Neural progenitor cell (in vitro differentiated cells): ENCODE measurements at regions not wholly inside any gene's neighbourhood (a gene's known extent, or its start where the extent isn't known, plus 50 kb on each side); places are given as distances from the start of the nearest gene placed in this dataset.

Experiments
- DNase-seq: peaks from one replicate; pipeline ENCODE4 v3.0.0-alpha.2; 2016; ENCODE audit warnings: low spot score
- H2AFZ ChIP-seq: fragments of 200-600 bp; sonication (generic); replicated peaks from 2 replicates; pipeline ENCODE4 v1.6.1; 2016; ENCODE audit warnings: antibody characterized with exemption
- H3F3A ChIP-seq: fragments of 200-600 bp; sonication (generic); 2 replicates; pipeline ENCODE4 v1.6.1; 2016; ENCODE audit warnings: antibody characterized with exemption, low read depth
- H3K27ac ChIP-seq: fragments of 200-600 bp; sonication (generic); 2 replicates; pipeline ENCODE4 v1.5.1; 2016; ENCODE audit warnings: mild to moderate bottlenecking
- H3K27me3 ChIP-seq: fragments of 200-600 bp; sonication (generic); 2 replicates; pipeline ENCODE4 v1.6.1; 2016; ENCODE audit warnings: mild to moderate bottlenecking, moderate library complexity
- H3K36me3 ChIP-seq: fragments of 200-600 bp; sonication (generic); 2 replicates; pipeline ENCODE4 v1.5.1; 2016
- H3K4me1 ChIP-seq: fragments of 200-600 bp; sonication (generic); 2 replicates; pipeline ENCODE4 v1.6.1; 2016; ENCODE audit warnings: mixed run types
- H3K4me2 ChIP-seq: fragments of 200-600 bp; sonication (generic); 2 replicates; pipeline ENCODE4 v1.6.1; 2016
- H3K4me3 ChIP-seq: fragments of 200-600 bp; sonication (generic); 2 replicates; pipeline ENCODE4 v1.5.1; 2016
- H3K79me2 ChIP-seq: fragments of 200-600 bp; sonication (generic); 2 replicates; pipeline ENCODE4 v1.6.1; 2016; ENCODE audit warnings: low read depth
- H3K9ac ChIP-seq: fragments of 200-600 bp; sonication (generic); 2 replicates; pipeline ENCODE4 v1.6.1; 2016
- H3K9me3 ChIP-seq: fragments of 200-600 bp; sonication (generic); 2 replicates; pipeline ENCODE4 v1.5.1; 2016; ENCODE audit warnings: low read depth
- H4K20me1 ChIP-seq: fragments of 200-600 bp; sonication (generic); 2 replicates; pipeline ENCODE4 v1.6.1; 2016; ENCODE audit warnings: low read depth
- H3K27ac Mint-ChIP-seq: 3 replicates; pipeline ENCODE4 v1.8.0; 2021; ENCODE audit warnings: mixed read lengths
- H3K27me3 Mint-ChIP-seq: 2 replicates; pipeline ENCODE4 v1.8.0; 2022; ENCODE audit warnings: low read depth, mild to moderate bottlenecking, inconsistent platforms, moderate library complexity, mixed read lengths; ENCODE audit not compliant: insufficient read depth
- H3K36me3 Mint-ChIP-seq: 3 replicates; pipeline ENCODE4 v1.8.0; 2021; ENCODE audit warnings: mixed read lengths
- H3K4me1 Mint-ChIP-seq: 3 replicates; pipeline ENCODE4 v1.8.0; 2021; ENCODE audit warnings: mixed read lengths
- H3K4me3 Mint-ChIP-seq: 3 replicates; pipeline ENCODE4 v1.8.0; 2021; ENCODE audit warnings: mild to moderate bottlenecking, moderate library complexity, mixed read lengths
- H3K9me3 Mint-ChIP-seq: 3 replicates; pipeline ENCODE4 v1.8.0; 2020; ENCODE audit warnings: mixed read lengths
- EZH2 ChIP-seq: fragments of 200-600 bp; sonication (generic); IDR thresholded peaks from 2 replicates; pipeline ENCODE4 v1.6.1; 2017; ENCODE audit warnings: antibody characterized with exemption, mild to moderate bottlenecking, moderate library complexity
- EZH2phosphoT487 ChIP-seq: fragments of 200-600 bp; sonication (generic); IDR thresholded peaks from 2 replicates; pipeline ENCODE4 v1.6.1; 2017; ENCODE audit warnings: antibody characterized with exemption
- TF ChIP-seq, protein P1 (sequence below): fragments of 200-600 bp; sonication (generic); IDR thresholded peaks from 2 replicates; pipeline ENCODE4 v1.5.1; 2017; ENCODE audit warnings: antibody characterized with exemption, mild to moderate bottlenecking

DNA sequence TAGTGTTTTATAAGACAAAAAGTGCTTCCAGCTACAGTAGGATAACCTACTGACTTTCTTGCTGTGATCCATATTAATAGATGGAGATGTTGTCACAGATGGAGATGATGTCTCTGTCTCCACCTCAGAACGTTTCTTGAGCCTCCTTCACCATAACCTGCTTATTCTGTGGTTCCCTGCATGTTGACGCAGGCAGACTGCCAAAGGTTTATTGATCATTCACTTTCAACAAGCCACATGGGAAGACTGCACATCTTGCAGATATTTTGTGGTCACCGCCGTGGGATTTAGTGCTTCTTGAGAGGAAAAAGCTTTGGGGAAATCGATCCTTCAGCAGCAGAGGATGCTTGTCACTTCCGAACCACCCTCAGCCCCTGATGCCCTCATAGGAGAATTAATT lies 943.0 kb upstream of the PRKX start:
- Mint-ChIP-seq H3K27ac (no peak overlapping the region), H3K9me3 (peaks cover 9% of the 10 kb centered on the region), H3K27me3 (peaks cover 5% of the 10 kb centered on the region), H3K36me3 (peaks cover 5% of the 10 kb centered on the region), H3K4me3 (no peak overlapping the region), H3K4me1 (no peaks in the 10 kb centered on the region)
- Histone ChIP-seq H3K27ac (no peak overlapping the region), H3K9ac (no peak overlapping the region), H3K9me3 (peaks cover 8% of the 10 kb centered on the region), H3K79me2 (no peaks in the 10 kb centered on the region), H4K20me1 (no peaks in the 10 kb centered on the region), H3K4me3 (no peak overlapping the region), H3F3A (no peaks in the 10 kb centered on the region), H3K27me3 (no peaks in the 10 kb centered on the region), H3K36me3 (no peaks in the 10 kb centered on the region), H2AFZ (no peak overlapping the region), H3K4me2 (no peak overlapping the region), H3K4me1 (no peaks in the 10 kb centered on the region)
- DNase-seq, result no peak
- TF ChIP-seq, protein P1, sequence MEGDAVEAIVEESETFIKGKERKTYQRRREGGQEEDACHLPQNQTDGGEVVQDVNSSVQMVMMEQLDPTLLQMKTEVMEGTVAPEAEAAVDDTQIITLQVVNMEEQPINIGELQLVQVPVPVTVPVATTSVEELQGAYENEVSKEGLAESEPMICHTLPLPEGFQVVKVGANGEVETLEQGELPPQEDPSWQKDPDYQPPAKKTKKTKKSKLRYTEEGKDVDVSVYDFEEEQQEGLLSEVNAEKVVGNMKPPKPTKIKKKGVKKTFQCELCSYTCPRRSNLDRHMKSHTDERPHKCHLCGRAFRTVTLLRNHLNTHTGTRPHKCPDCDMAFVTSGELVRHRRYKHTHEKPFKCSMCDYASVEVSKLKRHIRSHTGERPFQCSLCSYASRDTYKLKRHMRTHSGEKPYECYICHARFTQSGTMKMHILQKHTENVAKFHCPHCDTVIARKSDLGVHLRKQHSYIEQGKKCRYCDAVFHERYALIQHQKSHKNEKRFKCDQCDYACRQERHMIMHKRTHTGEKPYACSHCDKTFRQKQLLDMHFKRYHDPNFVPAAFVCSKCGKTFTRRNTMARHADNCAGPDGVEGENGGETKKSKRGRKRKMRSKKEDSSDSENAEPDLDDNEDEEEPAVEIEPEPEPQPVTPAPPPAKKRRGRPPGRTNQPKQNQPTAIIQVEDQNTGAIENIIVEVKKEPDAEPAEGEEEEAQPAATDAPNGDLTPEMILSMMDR, result no peak
- TF ChIP-seq EZH2, result no peak
- TF ChIP-seq EZH2phosphoT487, result no peak

DNA sequence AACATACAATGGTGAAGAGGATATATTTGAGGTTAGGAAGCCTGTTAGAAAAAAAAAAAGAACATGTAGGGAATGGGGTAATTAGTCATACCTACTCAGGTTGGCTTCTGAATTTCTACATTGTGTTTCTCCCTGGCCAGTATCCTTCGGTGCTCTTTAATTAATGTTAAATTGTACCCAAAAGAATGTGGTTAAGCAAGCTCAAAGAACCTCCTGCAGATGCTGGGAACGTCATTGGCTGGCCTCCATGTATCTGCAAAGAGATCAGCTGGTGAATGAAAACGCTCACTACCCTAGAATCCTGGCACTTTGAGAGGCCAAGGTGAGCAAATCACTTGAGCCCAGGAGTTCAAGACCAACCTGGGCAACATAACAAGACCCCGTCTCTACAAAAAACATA lies 942.3 kb upstream of the PRKX start:
- TF ChIP-seq, protein P1, result no peak
- TF ChIP-seq EZH2phosphoT487 (no peak), EZH2 (no peak)
- H3K27ac Mint-ChIP-seq, result no peak overlapping the region
- H3K4me3 Mint-ChIP-seq, result no peak overlapping the region
- Histone ChIP-seq H3F3A (no peaks in the 10 kb centered on the region), H4K20me1 (no peaks in the 10 kb centered on the region), H3K79me2 (no peaks in the 10 kb centered on the region), H3K4me3 (no peak overlapping the region), H3K9me3 (peaks cover 5% of the 10 kb centered on the region), H3K9ac (no peak overlapping the region), H3K36me3 (no peaks in the 10 kb centered on the region), H3K27ac (no peak overlapping the region), H3K4me1 (no peaks in the 10 kb centered on the region), H2AFZ (no peak overlapping the region), H3K4me2 (no peak overlapping the region), H3K27me3 (no peaks in the 10 kb centered on the region)
- peaks cover 5% of the 10 kb centered on the region for H3K36me3 Mint-ChIP-seq
- H3K9me3 Mint-ChIP-seq, result peaks cover 6% of the 10 kb centered on the region
- peaks cover 5% of the 10 kb centered on the region for H3K27me3 Mint-ChIP-seq
- H3K4me1 Mint-ChIP-seq, result no peaks in the 10 kb centered on the region
- DNase-seq, result no peak

DNA sequence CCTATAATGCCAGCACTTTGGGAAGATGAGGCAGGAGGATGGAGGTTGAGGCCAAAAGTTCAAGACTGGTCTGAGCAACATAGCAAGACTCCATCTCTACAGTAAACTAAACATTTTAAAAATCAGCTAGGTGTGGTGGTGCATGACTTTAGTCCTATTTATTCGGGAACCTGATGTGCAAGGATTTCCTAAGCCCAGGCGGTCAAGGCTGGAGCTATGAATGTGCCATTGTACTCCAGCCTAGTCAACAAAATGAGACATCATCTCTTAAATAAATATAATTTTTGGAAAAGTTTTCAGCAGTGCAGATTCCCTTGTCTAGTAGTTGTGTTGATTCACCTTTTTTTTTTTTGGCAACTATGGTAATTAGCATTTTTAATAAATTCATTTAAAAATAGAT lies 928.7 kb upstream of the PRKX start:
- Histone ChIP-seq H3K27ac (no peak overlapping the region), H4K20me1 (no peaks in the 10 kb centered on the region), H3K4me3 (no peak overlapping the region), H3K79me2 (no peaks in the 10 kb centered on the region), H3K27me3 (no peaks in the 10 kb centered on the region), H3K9me3 (no peaks in the 10 kb centered on the region), H3F3A (no peaks in the 10 kb centered on the region), H2AFZ (no peak overlapping the region), H3K9ac (no peak overlapping the region), H3K36me3 (no peaks in the 10 kb centered on the region), H3K4me1 (no peaks in the 10 kb centered on the region), H3K4me2 (no peak overlapping the region)
- Mint-ChIP-seq H3K27ac (no peak overlapping the region), H3K27me3 (peaks cover 2% of the 10 kb centered on the region), H3K9me3 (peaks cover 11% of the 10 kb centered on the region), H3K4me1 (peaks cover 6% of the 10 kb centered on the region), H3K4me3 (no peak overlapping the region), H3K36me3 (no peaks in the 10 kb centered on the region)
- DNase-seq, result no peak
- TF ChIP-seq EZH2phosphoT487, result no peak
- TF ChIP-seq EZH2, result no peak
- TF ChIP-seq, protein P1, result no peak

DNA sequence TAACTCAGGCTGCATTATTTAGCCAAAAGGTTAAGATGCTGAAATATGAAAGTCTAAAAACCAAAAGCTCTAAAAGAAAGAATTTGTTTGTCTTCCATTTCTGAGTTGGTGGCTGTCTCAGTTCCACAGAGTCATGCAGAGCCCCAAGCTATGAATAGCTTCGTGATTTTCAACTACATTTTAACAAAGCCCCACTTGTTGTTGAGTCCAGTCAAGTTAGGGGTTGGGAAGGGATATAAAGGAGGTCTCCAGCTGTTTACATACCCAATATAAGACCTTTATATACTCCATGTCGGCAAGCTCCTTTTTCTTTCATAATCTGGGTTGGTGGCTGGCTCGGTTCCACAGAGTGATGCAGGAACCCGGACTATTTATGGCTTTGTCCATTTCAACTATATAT lies 924.6 kb upstream of the PRKX start:
- DNase-seq, result no peak
- Histone ChIP-seq H3K79me2 (no peaks in the 10 kb centered on the region), H3K27ac (no peak overlapping the region), H4K20me1 (no peaks in the 10 kb centered on the region), H3K9ac (no peak overlapping the region), H2AFZ (no peak overlapping the region), H3K4me1 (no peaks in the 10 kb centered on the region), H3K27me3 (no peaks in the 10 kb centered on the region), H3K4me3 (no peak overlapping the region), H3F3A (no peaks in the 10 kb centered on the region), H3K36me3 (no peaks in the 10 kb centered on the region), H3K4me2 (no peak overlapping the region), H3K9me3 (no peaks in the 10 kb centered on the region)
- H3K36me3 Mint-ChIP-seq, result no peaks in the 10 kb centered on the region
- H3K27ac Mint-ChIP-seq, result no peak overlapping the region
- peaks cover 3% of the 10 kb centered on the region for H3K4me1 Mint-ChIP-seq
- TF ChIP-seq EZH2phosphoT487 (no peak), EZH2 (no peak)
- TF ChIP-seq, protein P1, result no peak
- peaks cover 11% of the 10 kb centered on the region for H3K9me3 Mint-ChIP-seq
- no peak overlapping the region for H3K4me3 Mint-ChIP-seq
- H3K27me3 Mint-ChIP-seq, result peaks cover 4% of the 10 kb centered on the region
